Right lobe of liver (tissue), 6 donors: ENCODE measurements at regions not wholly inside any gene's neighbourhood (a gene's known extent, or its start where the extent isn't known, plus 50 kb on each side); places are given as distances from the start of the nearest gene placed in this dataset.

Experiments
- ATAC-seq, 4 donors: fragments of 200-7000 bp; cut with Tn5 transposase; one replicate each; pipeline ENCODE4 v1.9.1; 2020; ENCODE audit warnings: mild to moderate bottlenecking in 4 of 4, moderate library complexity in 4 of 4
- DNase-seq, 3 donors: peaks; one replicate each; pipeline ENCODE4 v3.0.0-alpha.2; 2020
- H3K27ac ChIP-seq, 3 donors: fragments of 200-600 bp; one replicate each; pipeline ENCODE4 v1.8.0; 2022
- H3K27me3 ChIP-seq, 2 donors: fragments of 200-600 bp; one replicate each; pipeline ENCODE4 v1.8.0; 2022
- H3K36me3 ChIP-seq, 4 donors: fragments of 200-600 bp; sonication (generic) in 1 of 4; one replicate each; pipeline versions ENCODE4 v1.5.1 to v1.8.0; 2017 to 2022; ENCODE audit warnings: control low read depth in 1 of 4
- H3K4me1 ChIP-seq, 4 donors: fragments of 200-600 bp; sonication (generic) in 1 of 4; one replicate each; pipeline versions ENCODE4 v1.5.1 to v1.8.0; 2017 to 2022; ENCODE audit warnings: control low read depth in 1 of 4
- H3K4me3 ChIP-seq, 3 donors: fragments of 200-600 bp; one replicate each; pipeline ENCODE4 v1.8.0; 2022
- H3K9me3 ChIP-seq, 4 donors: fragments of 200-600 bp; sonication (generic) in 1 of 4; one replicate each; pipeline versions ENCODE4 v1.5.1 to v1.8.0; 2017 to 2022; ENCODE audit warnings: control low read depth in 1 of 4
- CTCF ChIP-seq, 4 donors: fragments of 200-600 bp in 3 of 4; fragments of 450-650 bp in 1 of 4; IDR thresholded peaks; one replicate each; pipeline versions ENCODE4 v1.5.1 to v1.8.0; 2016 to 2022; ENCODE audit warnings: antibody characterized with exemption in 4 of 4, mild to moderate bottlenecking in 2 of 4
- POLR2A ChIP-seq: fragments of 450-650 bp; IDR thresholded peaks from one replicate; pipeline ENCODE4 v1.6.1; 2017; ENCODE audit warnings: antibody characterized with exemption, mild to moderate bottlenecking
- WGBS: methylation state at CpG from one replicate; pipeline ENCODE4 v1.1.6; 2018; ENCODE audit warnings: low coverage, low lambda C conversion rate; ENCODE audit not compliant: insufficient coverage; ENCODE audit errors: missing lambda C conversion rate; 5-methylcytosine and 5-hydroxymethylcytosine counted together
- intact Hi-C, 2 donors: fragments of 100-400 bp; cut with DNase I; formaldehyde crosslinking; loops; one replicate each; pipeline versions ENCODE4 v1.11.2 to v1.14.1; 2022
- donor health status: DM: no; HTN: yes; CAD: no.
- donor health status: DM: no; HTN: no; CAD: no.
- donor health status: DM: no; HTN: no; CAD: no.
- donor health status: DM: no; HTN: yes; CAD: no.
- donor health status: DM: no; HTN: yes; CAD: no.

GRCh38 chr9:80251778-80252177 lies 680.0 kb downstream of the TLE4 start:
- H3K27me3 ChIP-seq = no peaks in the 10 kb centered on the region
- H3K27ac ChIP-seq = no peak overlapping the region
- H3K9me3 ChIP-seq = no peaks in the 10 kb centered on the region
- intact Hi-C loops = no loop called here
- no peak for DNase-seq
- TF ChIP-seq CTCF (IDR thresholded peaks at IDR 0.05) (no peak), POLR2A (no peak)
- H3K4me3 ChIP-seq = no peak overlapping the region
- no peaks in the 10 kb centered on the region for H3K4me1 ChIP-seq
- ATAC-seq = no peak
- WGBS = 21% methylated on average over 4 of the region's 6 CpGs
- no peaks in the 10 kb centered on the region for H3K36me3 ChIP-seq

- Histone ChIP-seq H3K27me3 (no peaks in the 10 kb centered on the region), H3K27ac (no peak overlapping the region), H3K4me3 (no peak overlapping the region), H3K9me3 (no peaks in the 10 kb centered on the region), H3K36me3 (no peaks in the 10 kb centered on the region), H3K4me1 (no peaks in the 10 kb centered on the region)
- TF ChIP-seq CTCF (IDR thresholded peaks at IDR 0.05) (no peak), POLR2A (no peak)
- DNase-seq (no peak), ATAC-seq (no peak)
- intact Hi-C loops = no loop called here
- 45% methylated on average over 2 of the region's 2 CpGs for WGBS
These were observed 670.3 kb downstream of the TLE4 start for GRCh38 chr9:80242022-80242421.

GRCh38 chr9:80235752-80236151 lies 664.0 kb downstream of the TLE4 start:
- H3K9me3 ChIP-seq = no peaks in the 10 kb centered on the region
- no peaks in the 10 kb centered on the region for H3K36me3 ChIP-seq
- no peak for DNase-seq
- no peaks in the 10 kb centered on the region for H3K27me3 ChIP-seq
- no peak overlapping the region for H3K4me3 ChIP-seq
- no peak for TF ChIP-seq CTCF (IDR thresholded peaks at IDR 0.05)
- no peak for TF ChIP-seq POLR2A
- WGBS = 70% methylated on average over 1 of the region's 1 CpG
- no peak for ATAC-seq
- intact Hi-C loops = no loop called here
- no peak overlapping the region for H3K27ac ChIP-seq
- H3K4me1 ChIP-seq = no peaks in the 10 kb centered on the region

GRCh38 chr9:80233906-80234305 lies 662.1 kb downstream of the TLE4 start:
- ATAC-seq = no peak
- H3K9me3 ChIP-seq = no peaks in the 10 kb centered on the region
- no peak overlapping the region for H3K4me3 ChIP-seq
- H3K4me1 ChIP-seq = no peaks in the 10 kb centered on the region
- DNase-seq = no peak
- H3K27me3 ChIP-seq = no peaks in the 10 kb centered on the region
- no peaks in the 10 kb centered on the region for H3K36me3 ChIP-seq
- no peak overlapping the region for H3K27ac ChIP-seq
- TF ChIP-seq CTCF (IDR thresholded peaks at IDR 0.05) (no peak), POLR2A (no peak)
- 40% methylated on average over 2 of the region's 2 CpGs for WGBS
- intact Hi-C loops = no loop called here
